ENCODE measurements at regions not wholly inside any gene's neighbourhood (a gene's known extent, or its start where the extent isn't known, plus 50 kb on each side); places are given as distances from the start of the nearest gene placed in this dataset.

DNA sequence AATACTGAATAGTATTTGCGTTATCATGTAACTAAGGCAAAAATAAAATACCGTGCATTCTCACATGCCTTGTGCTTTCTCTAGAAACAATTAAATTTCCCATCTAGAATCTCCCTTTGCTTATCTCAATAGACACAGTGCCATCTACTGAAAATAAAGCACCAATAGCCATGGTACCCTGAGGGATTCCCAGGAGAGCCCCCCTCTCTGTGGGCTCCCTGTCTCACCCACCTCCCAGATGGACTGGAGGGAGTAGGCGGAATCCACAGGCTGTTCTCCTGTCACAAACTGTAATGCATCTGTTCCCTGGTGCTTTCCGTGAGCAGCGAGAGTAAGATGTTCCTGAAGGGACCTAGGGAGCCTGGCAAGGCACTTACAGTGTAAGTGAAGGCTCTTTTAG lies 112.4 kb upstream of the UPP2 start:
- H3K36me3 ChIP-seq (ENCODE audit: control insufficient read depth in 2 of 2, insufficient read depth in 2 of 2, low read length in 1 of 2) = no peaks in the 10 kb centered on the region
- no peak for DNase-seq (ENCODE audit: low read depth in 6 of 9, low spot score in 9 of 9)
- H3K9me3 ChIP-seq (ENCODE audit: control insufficient read depth in 2 of 2, insufficient read depth in 1 of 2, low read length in 1 of 2) = no peaks in the 10 kb centered on the region
- no peaks in the 10 kb centered on the region for H3K4me1 ChIP-seq (ENCODE audit: control insufficient read depth in 2 of 2, insufficient read depth in 2 of 2, low read length in 2 of 2)
- WGBS = 98% methylated on average over 5 of the region's 5 CpGs
- no peak overlapping the region for H3K27ac ChIP-seq (ENCODE audit: low read depth in 1 of 2, low read length in 1 of 2)
- H3K27me3 ChIP-seq (ENCODE audit: control insufficient read depth in 2 of 2, insufficient read depth in 1 of 2, low read length in 1 of 2) = no peaks in the 10 kb centered on the region
- H3K4me3 ChIP-seq (ENCODE audit: low read length in 2 of 2) = no peak overlapping the region

DNA sequence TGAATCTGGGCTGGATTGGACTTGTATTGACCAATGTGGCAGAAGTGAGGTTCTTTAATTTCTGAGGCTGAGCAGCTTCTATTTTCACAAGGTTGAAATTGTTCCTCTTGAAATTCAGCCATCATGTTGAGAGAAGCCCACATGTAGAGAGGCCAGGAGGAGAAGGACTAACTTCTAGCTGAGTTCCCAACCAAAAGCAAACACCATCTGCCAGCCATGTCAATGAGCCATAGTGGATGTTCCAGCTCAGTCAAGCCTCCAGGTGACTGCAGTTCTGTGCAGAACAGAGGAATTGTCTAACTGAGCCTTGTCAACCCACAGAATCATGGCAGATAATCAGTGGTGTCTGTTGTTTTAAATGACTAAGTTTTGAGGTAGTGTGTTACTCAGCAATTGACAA lies 110.6 kb upstream of the ACVR1 start:
- no peaks in the 10 kb centered on the region for H3K36me3 ChIP-seq (ENCODE audit: control insufficient read depth in 2 of 2, insufficient read depth in 2 of 2, low read length in 1 of 2)
- H3K9me3 ChIP-seq (ENCODE audit: control insufficient read depth in 2 of 2, insufficient read depth in 1 of 2, low read length in 1 of 2) = no peaks in the 10 kb centered on the region
- no peak overlapping the region for H3K4me3 ChIP-seq (ENCODE audit: low read length in 2 of 2)
- H3K27me3 ChIP-seq (ENCODE audit: control insufficient read depth in 2 of 2, insufficient read depth in 1 of 2, low read length in 1 of 2) = no peaks in the 10 kb centered on the region
- no peak for DNase-seq (ENCODE audit: low read depth in 6 of 9, low spot score in 9 of 9)
- H3K4me1 ChIP-seq (ENCODE audit: control insufficient read depth in 2 of 2, insufficient read depth in 2 of 2, low read length in 2 of 2) = no peaks in the 10 kb centered on the region
- H3K27ac ChIP-seq (ENCODE audit: low read depth in 1 of 2, low read length in 1 of 2) = no peak overlapping the region

DNA sequence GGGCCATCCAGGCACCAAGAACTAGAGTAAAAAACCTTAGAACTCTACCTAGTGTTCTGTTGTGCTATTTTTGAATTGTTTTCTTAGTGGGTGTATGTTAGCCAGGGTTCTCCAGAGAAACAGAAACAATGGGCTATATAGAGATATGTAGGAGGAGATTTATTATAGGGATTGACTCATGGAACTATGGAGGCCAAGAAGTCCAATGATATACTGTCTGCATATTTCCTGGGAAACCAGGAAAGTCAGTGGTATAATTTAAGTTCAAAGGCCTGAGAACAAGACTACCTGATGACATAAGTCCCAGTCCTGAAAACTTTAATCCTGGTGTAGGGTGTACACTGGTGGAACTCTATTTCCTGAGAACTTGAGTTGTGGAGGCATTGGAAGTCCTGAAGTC lies 108.7 kb upstream of the ACVR1 start:
- no peaks in the 10 kb centered on the region for H3K36me3 ChIP-seq (ENCODE audit: control insufficient read depth in 2 of 2, insufficient read depth in 2 of 2, low read length in 1 of 2)
- H3K4me3 ChIP-seq (ENCODE audit: low read length in 2 of 2) = no peak overlapping the region
- H3K9me3 ChIP-seq (ENCODE audit: control insufficient read depth in 2 of 2, insufficient read depth in 1 of 2, low read length in 1 of 2) = peaks cover 0 to 8% of the 10 kb centered on the region in 2 donors
- no peaks in the 10 kb centered on the region for H3K27me3 ChIP-seq (ENCODE audit: control insufficient read depth in 2 of 2, insufficient read depth in 1 of 2, low read length in 1 of 2)
- no peak for DNase-seq (ENCODE audit: low read depth in 6 of 9, low spot score in 9 of 9)
- H3K27ac ChIP-seq (ENCODE audit: low read depth in 1 of 2, low read length in 1 of 2) = no peak overlapping the region
- no peaks in the 10 kb centered on the region for H3K4me1 ChIP-seq (ENCODE audit: control insufficient read depth in 2 of 2, insufficient read depth in 2 of 2, low read length in 2 of 2)

DNA sequence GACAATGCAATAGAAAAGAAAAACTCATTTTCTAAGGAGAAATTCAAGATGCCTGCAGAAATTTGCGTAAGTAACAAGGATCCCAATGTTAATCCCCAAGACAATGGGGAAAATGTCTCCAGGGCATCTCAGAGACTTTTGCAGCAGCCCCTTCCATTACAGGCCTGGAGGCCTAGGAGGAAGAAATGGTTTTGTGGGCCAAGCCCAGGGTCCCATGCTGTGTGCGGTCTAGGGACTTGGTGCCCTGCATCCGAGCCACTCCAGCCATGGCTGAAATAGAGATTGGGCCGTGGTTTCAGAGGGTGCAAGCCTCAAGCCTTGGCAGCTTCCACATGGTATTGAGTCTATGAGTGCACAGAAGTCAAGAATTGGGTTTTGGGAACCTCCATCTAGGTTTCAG lies 103.9 kb upstream of the ACVR1 start:
- Histone ChIP-seq H3K4me1 (ENCODE audit: control insufficient read depth in 2 of 2, insufficient read depth in 2 of 2, low read length in 2 of 2) (no peaks in the 10 kb centered on the region), H3K27ac (ENCODE audit: low read depth in 1 of 2, low read length in 1 of 2) (no peak overlapping the region), H3K36me3 (ENCODE audit: control insufficient read depth in 2 of 2, insufficient read depth in 2 of 2, low read length in 1 of 2) (no peaks in the 10 kb centered on the region), H3K4me3 (ENCODE audit: low read length in 2 of 2) (no peak overlapping the region), H3K27me3 (ENCODE audit: control insufficient read depth in 2 of 2, insufficient read depth in 1 of 2, low read length in 1 of 2) (no peaks in the 10 kb centered on the region), H3K9me3 (ENCODE audit: control insufficient read depth in 2 of 2, insufficient read depth in 1 of 2, low read length in 1 of 2) (peaks cover 0 to 8% of the 10 kb centered on the region in 2 donors)
- WGBS = 93% methylated on average over 4 of the region's 4 CpGs
- DNase-seq (ENCODE audit: low read depth in 6 of 9, low spot score in 9 of 9) = no peak

DNA sequence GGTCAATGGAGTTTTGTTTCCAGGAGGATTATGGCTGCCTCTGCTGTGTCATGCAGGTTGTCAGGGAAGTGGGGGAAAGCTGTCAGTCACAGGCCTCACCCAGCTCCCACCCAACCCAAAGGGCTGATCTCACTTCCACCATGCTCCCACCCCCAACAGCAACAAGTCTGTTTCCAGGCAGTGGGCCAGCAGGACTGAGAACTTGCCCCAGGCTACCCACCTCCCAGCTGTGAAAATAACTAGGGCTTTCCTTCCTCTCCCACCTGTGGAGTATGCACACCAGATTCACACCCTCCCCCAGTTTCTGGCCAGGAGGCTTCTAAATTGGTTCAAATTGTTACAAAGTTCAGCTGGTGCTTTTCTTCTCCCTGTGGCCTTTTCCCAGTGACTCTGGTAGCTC lies 95.6 kb upstream of the ACVR1 start:
- no peak overlapping the region for H3K27ac ChIP-seq (ENCODE audit: low read depth in 1 of 2, low read length in 1 of 2)
- no peaks in the 10 kb centered on the region for H3K4me1 ChIP-seq (ENCODE audit: control insufficient read depth in 2 of 2, insufficient read depth in 2 of 2, low read length in 2 of 2)
- no peak for DNase-seq (ENCODE audit: low read depth in 6 of 9, low spot score in 9 of 9)
- H3K9me3 ChIP-seq (ENCODE audit: control insufficient read depth in 2 of 2, insufficient read depth in 1 of 2, low read length in 1 of 2) = peaks cover 0 to 4% of the 10 kb centered on the region in 2 donors
- H3K27me3 ChIP-seq (ENCODE audit: control insufficient read depth in 2 of 2, insufficient read depth in 1 of 2, low read length in 1 of 2) = no peaks in the 10 kb centered on the region
- no peak overlapping the region for H3K4me3 ChIP-seq (ENCODE audit: low read length in 2 of 2)
- no peaks in the 10 kb centered on the region for H3K36me3 ChIP-seq (ENCODE audit: control insufficient read depth in 2 of 2, insufficient read depth in 2 of 2, low read length in 1 of 2)

DNA sequence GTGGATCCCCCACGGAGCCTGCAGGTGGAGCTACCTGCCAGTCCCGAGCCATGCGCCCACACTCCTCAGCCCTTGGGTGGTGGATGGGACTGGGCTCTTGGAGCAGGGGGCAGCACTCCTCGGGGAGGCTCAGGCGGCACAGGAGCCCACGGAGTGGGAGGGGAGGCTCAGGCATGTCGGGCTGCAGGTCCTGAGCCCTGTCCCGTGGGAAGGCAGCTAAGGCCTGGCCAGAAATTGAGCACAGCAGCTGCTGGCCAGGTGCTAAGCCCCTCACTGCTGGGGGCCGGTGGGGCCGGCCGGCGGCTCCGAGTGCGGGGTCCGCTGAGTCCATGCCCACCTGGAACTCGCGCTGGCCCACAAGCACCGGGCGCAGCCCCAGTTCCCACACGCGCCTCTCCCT lies 91.7 kb upstream of the ACVR1 start:
- Histone ChIP-seq H3K4me3 (ENCODE audit: low read length in 2 of 2) (no peak overlapping the region), H3K4me1 (ENCODE audit: control insufficient read depth in 2 of 2, insufficient read depth in 2 of 2, low read length in 2 of 2) (no peaks in the 10 kb centered on the region), H3K36me3 (ENCODE audit: control insufficient read depth in 2 of 2, insufficient read depth in 2 of 2, low read length in 1 of 2) (no peaks in the 10 kb centered on the region), H3K9me3 (ENCODE audit: control insufficient read depth in 2 of 2, insufficient read depth in 1 of 2, low read length in 1 of 2) (peaks cover 0 to 4% of the 10 kb centered on the region in 2 donors), H3K27me3 (ENCODE audit: control insufficient read depth in 2 of 2, insufficient read depth in 1 of 2, low read length in 1 of 2) (no peaks in the 10 kb centered on the region), H3K27ac (ENCODE audit: low read depth in 1 of 2, low read length in 1 of 2) (no peak overlapping the region)
- no peak for DNase-seq (ENCODE audit: low read depth in 6 of 9, low spot score in 9 of 9)
- 92% methylated on average over 21 of the region's 21 CpGs for WGBS

DNA sequence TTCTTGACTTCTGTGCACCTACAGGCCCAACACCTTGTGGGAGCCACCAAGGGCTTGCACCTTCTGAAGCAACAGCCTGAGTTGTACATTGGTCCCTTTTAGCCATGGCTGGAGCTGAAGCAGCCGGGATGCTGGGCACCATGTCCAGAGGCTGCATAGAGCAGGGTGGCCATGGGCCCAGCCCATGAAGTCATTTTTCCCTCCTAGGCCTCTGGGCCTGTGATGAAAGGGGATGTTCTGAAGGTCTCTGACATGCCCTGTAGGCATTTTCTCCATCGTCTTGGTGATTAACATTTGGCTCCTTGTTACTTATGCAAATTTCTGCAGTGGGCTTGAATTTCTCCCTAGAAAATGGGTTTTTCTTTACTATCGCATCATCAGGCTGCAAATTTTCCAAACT lies 83.1 kb upstream of the ACVR1 start:
- Histone ChIP-seq H3K27ac (ENCODE audit: low read depth in 1 of 2, low read length in 1 of 2) (no peak overlapping the region), H3K4me3 (ENCODE audit: low read length in 2 of 2) (no peak overlapping the region), H3K36me3 (ENCODE audit: control insufficient read depth in 2 of 2, insufficient read depth in 2 of 2, low read length in 1 of 2) (no peaks in the 10 kb centered on the region), H3K27me3 (ENCODE audit: control insufficient read depth in 2 of 2, insufficient read depth in 1 of 2, low read length in 1 of 2) (no peaks in the 10 kb centered on the region), H3K4me1 (ENCODE audit: control insufficient read depth in 2 of 2, insufficient read depth in 2 of 2, low read length in 2 of 2) (no peaks in the 10 kb centered on the region), H3K9me3 (ENCODE audit: control insufficient read depth in 2 of 2, insufficient read depth in 1 of 2, low read length in 1 of 2) (peaks cover 0 to 1% of the 10 kb centered on the region in 2 donors)
- no peak for DNase-seq (ENCODE audit: low read depth in 6 of 9, low spot score in 9 of 9)
- 98% methylated on average over 3 of the region's 3 CpGs for WGBS

DNA sequence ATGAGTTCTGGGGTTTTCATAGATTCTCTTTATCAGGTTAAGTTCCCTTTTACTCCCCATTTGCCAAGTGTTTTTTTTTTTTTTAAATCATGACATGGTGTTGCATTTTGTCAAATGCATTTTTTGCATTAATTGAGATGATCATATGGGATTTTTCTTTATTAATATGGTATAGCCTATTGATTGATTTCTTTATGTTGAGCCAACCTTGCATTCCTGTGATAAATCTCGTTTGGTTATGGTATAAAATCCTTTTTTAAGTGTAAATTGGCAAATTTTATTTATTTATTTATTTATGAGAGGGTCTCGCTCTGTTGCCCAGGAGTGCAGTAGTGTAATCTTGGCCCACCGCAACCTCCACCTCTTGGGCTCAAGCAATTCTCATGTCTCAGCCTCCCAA lies 81.5 kb upstream of the ACVR1 start:
- H3K27me3 ChIP-seq (ENCODE audit: control insufficient read depth in 2 of 2, insufficient read depth in 1 of 2, low read length in 1 of 2) = no peaks in the 10 kb centered on the region
- no peaks in the 10 kb centered on the region for H3K36me3 ChIP-seq (ENCODE audit: control insufficient read depth in 2 of 2, insufficient read depth in 2 of 2, low read length in 1 of 2)
- H3K4me3 ChIP-seq (ENCODE audit: low read length in 2 of 2) = no peak overlapping the region
- DNase-seq (ENCODE audit: low read depth in 6 of 9, low spot score in 9 of 9) = no peak
- H3K9me3 ChIP-seq (ENCODE audit: control insufficient read depth in 2 of 2, insufficient read depth in 1 of 2, low read length in 1 of 2) = peaks cover 0 to 1% of the 10 kb centered on the region in 2 donors
- WGBS = 32% methylated on average over 3 of the region's 3 CpGs
- H3K4me1 ChIP-seq (ENCODE audit: control insufficient read depth in 2 of 2, insufficient read depth in 2 of 2, low read length in 2 of 2) = no peaks in the 10 kb centered on the region
- H3K27ac ChIP-seq (ENCODE audit: low read depth in 1 of 2, low read length in 1 of 2) = no peak overlapping the region

DNA sequence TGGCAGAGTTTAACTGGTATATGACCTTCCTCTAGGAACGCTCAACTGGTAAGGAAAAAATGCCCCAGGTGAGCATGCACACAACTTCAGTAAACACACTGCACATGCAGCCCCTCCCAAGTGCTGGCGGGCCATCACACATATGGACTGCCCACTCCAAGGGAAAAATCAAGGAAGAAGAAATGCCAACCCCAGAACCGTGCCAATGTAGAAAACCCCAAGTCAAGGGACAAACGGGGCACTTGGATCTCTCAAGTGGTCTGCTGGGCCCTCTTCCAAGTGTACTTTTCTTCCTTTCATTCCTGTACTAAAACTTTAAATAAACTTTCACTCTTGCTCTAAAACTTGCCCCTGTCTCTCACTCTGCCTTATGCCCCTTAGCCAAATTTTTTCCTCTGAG lies 76.4 kb upstream of the ACVR1 start:
- H3K9me3 ChIP-seq (ENCODE audit: control insufficient read depth in 2 of 2, insufficient read depth in 1 of 2, low read length in 1 of 2) = no peaks in the 10 kb centered on the region
- no peak overlapping the region for H3K4me3 ChIP-seq (ENCODE audit: low read length in 2 of 2)
- no peaks in the 10 kb centered on the region for H3K4me1 ChIP-seq (ENCODE audit: control insufficient read depth in 2 of 2, insufficient read depth in 2 of 2, low read length in 2 of 2)
- H3K27ac ChIP-seq (ENCODE audit: low read depth in 1 of 2, low read length in 1 of 2) = no peak overlapping the region
- no peak for DNase-seq (ENCODE audit: low read depth in 6 of 9, low spot score in 9 of 9)
- H3K27me3 ChIP-seq (ENCODE audit: control insufficient read depth in 2 of 2, insufficient read depth in 1 of 2, low read length in 1 of 2) = no peaks in the 10 kb centered on the region
- 97% methylated on average over 4 of the region's 4 CpGs for WGBS
- H3K36me3 ChIP-seq (ENCODE audit: control insufficient read depth in 2 of 2, insufficient read depth in 2 of 2, low read length in 1 of 2) = no peaks in the 10 kb centered on the region

DNA sequence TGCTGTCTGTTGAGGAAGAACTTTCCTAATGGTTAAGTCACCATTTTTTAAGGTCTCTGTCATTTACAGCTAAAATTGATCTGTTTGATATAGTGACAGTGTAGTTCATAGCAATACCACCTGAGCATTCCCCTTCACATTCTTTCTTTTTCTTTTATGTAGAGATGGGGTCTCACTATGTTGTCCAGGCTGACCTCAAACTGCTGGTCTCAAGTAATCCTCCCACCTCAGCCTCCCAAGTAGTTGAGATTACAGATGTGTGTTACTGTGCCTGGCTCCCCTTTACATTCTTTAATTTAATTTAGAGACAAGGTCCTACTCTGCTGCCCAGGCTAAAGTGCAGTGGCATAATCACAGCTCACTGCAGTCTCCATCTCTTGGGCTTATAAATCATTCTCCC lies 72.7 kb upstream of the ACVR1 start:
- DNase-seq (ENCODE audit: low read depth in 6 of 9, low spot score in 9 of 9) = no peak
- no peak overlapping the region for H3K27ac ChIP-seq (ENCODE audit: low read depth in 1 of 2, low read length in 1 of 2)
- no peaks in the 10 kb centered on the region for H3K27me3 ChIP-seq (ENCODE audit: control insufficient read depth in 2 of 2, insufficient read depth in 1 of 2, low read length in 1 of 2)
- H3K9me3 ChIP-seq (ENCODE audit: control insufficient read depth in 2 of 2, insufficient read depth in 1 of 2, low read length in 1 of 2) = no peaks in the 10 kb centered on the region
- no peak overlapping the region for H3K4me3 ChIP-seq (ENCODE audit: low read length in 2 of 2)
- no peaks in the 10 kb centered on the region for H3K36me3 ChIP-seq (ENCODE audit: control insufficient read depth in 2 of 2, insufficient read depth in 2 of 2, low read length in 1 of 2)
- no peaks in the 10 kb centered on the region for H3K4me1 ChIP-seq (ENCODE audit: control insufficient read depth in 2 of 2, insufficient read depth in 2 of 2, low read length in 2 of 2)

Measured in thymus (tissue), 11 donors.